Nephron (organoid): ENCODE measurements at regions not wholly inside any gene's neighbourhood (a gene's known extent, or its start where the extent isn't known, plus 50 kb on each side); places are given as distances from the start of the nearest gene placed in this dataset.

Experiments
- H3K27ac Mint-ChIP-seq, 3 experiments: 2 replicates each; pipeline ENCODE4 v1.8.0; 2020; ENCODE audit warnings: mixed read lengths in 3 of 3, mild to moderate bottlenecking in 2 of 3, moderate library complexity in 1 of 3
- H3K27me3 Mint-ChIP-seq: 2 replicates; pipeline ENCODE4 v1.8.0; 2021; ENCODE audit warnings: low read depth, mild to moderate bottlenecking, moderate library complexity, mixed read lengths
- H3K36me3 Mint-ChIP-seq: 2 replicates; pipeline ENCODE4 v1.8.0; 2020; ENCODE audit warnings: low read depth, mixed read lengths
- H3K4me1 Mint-ChIP-seq: 2 replicates; pipeline ENCODE4 v1.8.0; 2020; ENCODE audit warnings: mixed read lengths
- H3K4me3 Mint-ChIP-seq, 3 experiments: 2 replicates each; pipeline ENCODE4 v1.8.0; 2020; ENCODE audit warnings: mild to moderate bottlenecking in 3 of 3, mixed read lengths in 3 of 3, moderate library complexity in 2 of 3
- H3K9me3 Mint-ChIP-seq: 2 replicates; pipeline ENCODE4 v1.8.0; 2020; ENCODE audit warnings: mixed read lengths
- TF ChIP-seq, protein P1 (sequence below), 3 experiments: fragments of 200-600 bp; sonication (generic); IDR thresholded peaks; one replicate each; pipeline ENCODE4 v1.5.0; 2021; ENCODE audit warnings: antibody characterized with exemption in 3 of 3; ENCODE audit not compliant: unreplicated experiment in 3 of 3

DNA sequence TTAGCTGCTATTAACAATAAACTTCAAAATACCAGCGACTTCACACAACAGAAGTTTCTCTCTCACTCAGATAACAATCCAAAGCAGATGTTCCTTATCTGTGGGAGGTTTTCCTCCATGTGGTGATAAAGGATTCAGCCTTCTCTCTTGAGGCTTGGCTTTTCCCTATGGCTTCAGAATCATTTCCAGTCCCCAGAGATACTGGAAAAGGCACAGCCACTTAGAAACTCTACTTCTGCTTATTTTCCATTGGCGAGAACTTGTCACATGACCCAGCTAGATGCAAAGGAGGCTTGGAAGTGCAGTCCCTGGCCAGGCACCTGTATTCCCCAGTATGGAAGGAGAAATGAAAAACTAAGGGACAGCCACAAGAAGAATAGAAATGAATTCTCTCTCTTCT is 344.8 kb downstream of the MTX2 start:
- Mint-ChIP-seq H3K9me3 (no peaks in the 10 kb centered on the region), H3K4me1 (peaks cover 20% of the 10 kb centered on the region), H3K4me3 (peak overlapping the region in 1 of 3 experiments; percentile 19), H3K27me3 (no peaks in the 10 kb centered on the region), H3K27ac (peak overlapping the region; percentile 50 to 76 (median 52)), H3K36me3 (no peaks in the 10 kb centered on the region)
- TF ChIP-seq, protein P1, sequence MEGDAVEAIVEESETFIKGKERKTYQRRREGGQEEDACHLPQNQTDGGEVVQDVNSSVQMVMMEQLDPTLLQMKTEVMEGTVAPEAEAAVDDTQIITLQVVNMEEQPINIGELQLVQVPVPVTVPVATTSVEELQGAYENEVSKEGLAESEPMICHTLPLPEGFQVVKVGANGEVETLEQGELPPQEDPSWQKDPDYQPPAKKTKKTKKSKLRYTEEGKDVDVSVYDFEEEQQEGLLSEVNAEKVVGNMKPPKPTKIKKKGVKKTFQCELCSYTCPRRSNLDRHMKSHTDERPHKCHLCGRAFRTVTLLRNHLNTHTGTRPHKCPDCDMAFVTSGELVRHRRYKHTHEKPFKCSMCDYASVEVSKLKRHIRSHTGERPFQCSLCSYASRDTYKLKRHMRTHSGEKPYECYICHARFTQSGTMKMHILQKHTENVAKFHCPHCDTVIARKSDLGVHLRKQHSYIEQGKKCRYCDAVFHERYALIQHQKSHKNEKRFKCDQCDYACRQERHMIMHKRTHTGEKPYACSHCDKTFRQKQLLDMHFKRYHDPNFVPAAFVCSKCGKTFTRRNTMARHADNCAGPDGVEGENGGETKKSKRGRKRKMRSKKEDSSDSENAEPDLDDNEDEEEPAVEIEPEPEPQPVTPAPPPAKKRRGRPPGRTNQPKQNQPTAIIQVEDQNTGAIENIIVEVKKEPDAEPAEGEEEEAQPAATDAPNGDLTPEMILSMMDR (IDR thresholded peaks at IDR 0.05; ENCODE audit: unreplicated experiment in 3 of 3), result no peak

DNA sequence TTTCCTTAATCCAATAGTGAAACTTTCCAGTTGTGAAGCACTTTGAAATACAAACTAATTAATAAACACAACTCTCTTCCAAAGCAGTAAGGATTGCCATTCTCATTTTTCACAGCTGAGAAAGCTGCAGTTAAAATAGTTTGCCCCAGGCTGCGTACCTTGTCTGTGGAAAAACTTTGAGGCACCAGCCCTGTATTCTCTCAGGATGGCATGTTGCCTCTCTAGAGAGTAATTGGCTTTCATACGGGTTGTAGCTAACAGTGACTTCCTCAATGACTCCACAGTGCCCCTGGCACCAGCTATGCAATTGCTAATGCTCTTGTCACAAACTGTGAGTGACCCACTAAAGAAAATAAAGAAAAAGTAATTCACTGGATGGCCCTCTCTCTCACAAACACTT is 345.7 kb downstream of the MTX2 start:
- Mint-ChIP-seq H3K9me3 (peaks cover 5% of the 10 kb centered on the region), H3K4me1 (peaks cover 20% of the 10 kb centered on the region), H3K27ac (peak overlapping the region; percentile 52 to 74 (median 73)), H3K27me3 (no peaks in the 10 kb centered on the region), H3K36me3 (no peaks in the 10 kb centered on the region), H3K4me3 (no peak overlapping the region)
- TF ChIP-seq, protein P1 (IDR thresholded peaks at IDR 0.05; ENCODE audit: unreplicated experiment in 3 of 3), result no peak

DNA sequence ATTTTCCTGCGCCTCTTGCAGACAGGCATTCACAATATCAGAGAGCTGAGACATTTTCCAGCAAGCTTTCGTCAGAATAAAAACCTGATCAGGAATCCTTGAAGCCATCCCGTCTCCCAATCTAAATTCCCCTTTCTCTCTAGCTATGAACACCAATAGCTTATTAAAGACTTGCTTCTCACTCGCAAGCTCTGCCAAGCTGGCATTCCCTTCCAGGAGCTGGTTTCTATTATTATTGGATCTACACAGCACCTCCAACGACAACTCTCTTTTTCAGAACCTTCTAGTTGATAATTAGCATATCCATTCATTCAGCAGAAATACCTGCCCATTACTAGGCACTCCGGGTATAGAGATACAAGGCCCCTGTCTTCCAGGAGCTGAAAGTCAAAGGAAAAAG is 350.3 kb downstream of the MTX2 start:
- peaks cover 6% of the 10 kb centered on the region for H3K4me1 Mint-ChIP-seq
- peaks cover 15% of the 10 kb centered on the region for H3K9me3 Mint-ChIP-seq
- H3K36me3 Mint-ChIP-seq, result peaks cover 34% of the 10 kb centered on the region
- H3K27ac Mint-ChIP-seq, result no peak overlapping the region
- no peak overlapping the region for H3K4me3 Mint-ChIP-seq
- TF ChIP-seq, protein P1 (IDR thresholded peaks at IDR 0.05; ENCODE audit: unreplicated experiment in 3 of 3), result no peak
- H3K27me3 Mint-ChIP-seq, result no peaks in the 10 kb centered on the region

DNA sequence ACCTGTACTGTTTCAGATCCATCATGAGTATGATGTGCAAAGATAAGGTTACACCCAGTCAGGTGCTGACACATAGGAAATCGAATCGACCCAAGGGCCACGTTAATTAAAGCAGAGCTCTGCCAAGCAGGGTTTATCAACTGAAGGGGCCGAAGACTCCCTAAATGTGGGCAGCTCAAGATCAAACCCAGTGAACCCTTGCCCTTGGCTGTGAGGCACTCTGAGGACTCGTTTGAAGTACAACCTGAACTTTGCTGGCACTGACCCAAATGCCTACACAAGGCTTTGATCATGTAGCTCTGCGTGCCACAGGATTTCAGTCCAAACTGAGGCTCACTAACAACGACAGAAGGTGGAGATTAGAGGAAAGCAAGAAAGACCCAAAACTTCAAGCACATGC is 352.1 kb downstream of the MTX2 start:
- no peaks in the 10 kb centered on the region for H3K27me3 Mint-ChIP-seq
- no peaks in the 10 kb centered on the region for H3K4me1 Mint-ChIP-seq
- peaks cover 41% of the 10 kb centered on the region for H3K36me3 Mint-ChIP-seq
- TF ChIP-seq, protein P1 (IDR thresholded peaks at IDR 0.05; ENCODE audit: unreplicated experiment in 3 of 3), result no peak
- H3K27ac Mint-ChIP-seq, result no peak overlapping the region
- no peak overlapping the region for H3K4me3 Mint-ChIP-seq
- H3K9me3 Mint-ChIP-seq, result peaks cover 21% of the 10 kb centered on the region

DNA sequence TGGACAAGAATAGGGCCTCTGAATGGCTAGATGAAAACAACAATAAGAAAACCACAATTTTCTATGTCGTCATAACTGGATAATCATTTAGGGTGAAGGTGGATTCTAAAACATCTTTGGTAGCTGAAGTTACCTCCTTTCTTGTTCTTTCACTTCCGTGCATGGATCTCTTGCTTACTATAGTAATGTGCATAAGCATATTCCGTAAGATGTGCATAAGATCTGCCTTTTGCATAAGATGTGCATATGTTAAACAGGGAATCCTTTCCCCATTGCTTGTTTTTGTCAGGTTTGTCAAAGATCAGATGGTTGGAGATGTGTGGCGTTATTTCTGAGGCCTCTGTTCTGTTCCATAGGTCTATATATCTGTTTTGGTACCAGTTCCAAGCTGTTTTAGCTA is 353.6 kb downstream of the MTX2 start:
- H3K27ac Mint-ChIP-seq, result no peak overlapping the region
- no peaks in the 10 kb centered on the region for H3K4me1 Mint-ChIP-seq
- H3K9me3 Mint-ChIP-seq, result peaks cover 24% of the 10 kb centered on the region
- peaks cover 41% of the 10 kb centered on the region for H3K36me3 Mint-ChIP-seq
- TF ChIP-seq, protein P1 (IDR thresholded peaks at IDR 0.05; ENCODE audit: unreplicated experiment in 3 of 3), result no peak
- H3K4me3 Mint-ChIP-seq, result no peak overlapping the region
- H3K27me3 Mint-ChIP-seq, result no peaks in the 10 kb centered on the region

DNA sequence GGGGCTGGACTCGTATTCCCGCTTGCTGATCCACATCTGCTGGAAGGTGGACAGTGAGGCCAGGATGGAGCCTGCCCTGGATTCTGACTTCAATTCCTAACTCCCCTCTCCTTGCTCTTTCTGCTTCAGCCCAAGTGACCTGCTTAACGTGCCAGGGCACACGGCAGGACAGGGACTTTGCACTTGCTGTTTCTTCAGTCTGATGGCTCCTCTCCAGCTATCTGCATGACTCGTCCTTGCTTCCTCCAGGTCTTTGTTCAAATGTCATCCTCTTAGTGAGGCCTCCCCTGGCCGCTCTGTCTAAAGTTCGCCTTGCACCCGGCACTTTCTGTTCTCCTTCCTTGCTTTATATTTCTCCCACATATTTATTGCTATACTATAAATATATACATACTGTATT is 357.6 kb downstream of the MTX2 start:
- TF ChIP-seq, protein P1 (IDR thresholded peaks at IDR 0.05; ENCODE audit: unreplicated experiment in 3 of 3), result no peak
- H3K36me3 Mint-ChIP-seq, result peaks cover 31% of the 10 kb centered on the region
- H3K4me3 Mint-ChIP-seq, result no peak overlapping the region
- no peaks in the 10 kb centered on the region for H3K4me1 Mint-ChIP-seq
- peaks cover 4% of the 10 kb centered on the region for H3K27me3 Mint-ChIP-seq
- no peak overlapping the region for H3K27ac Mint-ChIP-seq
- H3K9me3 Mint-ChIP-seq, result peaks cover 16% of the 10 kb centered on the region
